Transverse colon (tissue), 4 donors: ENCODE measurements at regions not wholly inside any gene's neighbourhood (a gene's known extent, or its start where the extent isn't known, plus 50 kb on each side); places are given as distances from the start of the nearest gene placed in this dataset.

Experiments
- DNase-seq: peaks from one replicate; pipeline ENCODE4 v3.0.0-alpha.2; 2019
- H3K27ac ChIP-seq, 4 donors: fragments of 200-600 bp; sonication (generic); 2 replicates each; pipeline ENCODE4 v1.5.1; 2016 to 2018; ENCODE audit warnings: inconsistent platforms in 4 of 4
- H3K27me3 ChIP-seq: fragments of 200-600 bp; sonication (generic); 2 replicates; pipeline ENCODE4 v1.5.1; 2017; ENCODE audit warnings: inconsistent platforms
- H3K36me3 ChIP-seq, 4 donors: fragments of 200-600 bp; sonication (generic); 2 replicates each; pipeline ENCODE4 v1.5.1; 2017 to 2019; ENCODE audit warnings: inconsistent platforms in 4 of 4
- H3K4me1 ChIP-seq, 4 donors: fragments of 200-600 bp; sonication (generic); 2 replicates each; pipeline ENCODE4 v1.5.1; 2017 to 2020; ENCODE audit warnings: inconsistent platforms in 4 of 4
- H3K4me3 ChIP-seq, 4 donors: fragments of 200-600 bp; sonication (generic); 1 replicate in 1 of 4; 2 replicates in 3 of 4; pipeline versions ENCODE4 v1.5.1 to v1.6.1; 2017 to 2019; ENCODE audit warnings: inconsistent platforms in 4 of 4
- H3K9me3 ChIP-seq, 2 donors: fragments of 200-600 bp; sonication (generic); 2 replicates each; pipeline ENCODE4 v1.5.1; 2017 to 2019; ENCODE audit warnings: inconsistent platforms in 2 of 2
- CTCF ChIP-seq, 5 experiments: fragments of 200-600 bp in 3 of 5; fragments of 450-650 bp in 2 of 5; sonication (generic) in 3 of 5; IDR thresholded peaks; 1 replicate in 2 of 5; 2 replicates in 3 of 5; pipeline ENCODE4 v1.5.1; 2016 to 2017; ENCODE audit warnings: antibody characterized with exemption in 5 of 5, inconsistent platforms in 3 of 5, mild to moderate bottlenecking in 2 of 5, moderate library complexity in 1 of 5
- EP300 ChIP-seq: sonication (generic); formaldehyde crosslinking; IDR thresholded peaks from one replicate; pipeline ENCODE4 v1.6.1; 2017; ENCODE audit warnings: antibody characterized with exemption, low read depth
- POLR2A ChIP-seq: fragments of 450-650 bp; IDR thresholded peaks from one replicate; pipeline ENCODE4 v1.6.1; 2016; ENCODE audit warnings: antibody characterized with exemption, mild to moderate bottlenecking, moderate library complexity
- POLR2AphosphoS5 ChIP-seq, 3 donors: sonication (generic); formaldehyde crosslinking; IDR thresholded peaks; one replicate each; pipeline ENCODE4 v1.6.1; 2016; ENCODE audit warnings: antibody characterized with exemption in 3 of 3
- WGBS, 2 donors: methylation state at CpG; one replicate each; pipeline ENCODE4 v1.1.5; 2018; ENCODE audit warnings: low coverage in 1 of 2; 5-methylcytosine and 5-hydroxymethylcytosine counted together
- in situ Hi-C, 4 donors: fragments of 200-750 bp; cut with MboI; loops; one replicate each; pipeline versions ENCODE4 v1.15.0 to v1.15.1; 2017; ENCODE audit warnings: low sequenced_read_pairs in 3 of 4, low pct_ligation_motif_present in 1 of 4, low pct_unique_long_range_greater_than_20kb in 1 of 4
- intact Hi-C: fragments of 100-400 bp; cut with DNase I; formaldehyde crosslinking; loops from one replicate; pipeline ENCODE4 v1.15.1; 2023; ENCODE audit warnings: low total_unique reads

GRCh38 chr2:228549441-228550007, 368.0 kb upstream of the SPHKAP start:
- Histone ChIP-seq H3K27me3 (no peaks in the 10 kb centered on the region), H3K36me3 (no peaks in the 10 kb centered on the region), H3K4me3 (no peak overlapping the region), H3K9me3 (no peaks in the 10 kb centered on the region), H3K4me1 (no peaks in the 10 kb centered on the region), H3K27ac (no peak overlapping the region)
- TF ChIP-seq POLR2AphosphoS5 (IDR thresholded peaks at IDR 0.05) (no peak), POLR2A (no peak), CTCF (IDR thresholded peaks at IDR 0.05) (no peak), EP300 (no peak)
- 78 to 96% methylated on average over 4 to 7 of the region's 7 CpGs for WGBS, 2 donors
- in situ Hi-C loops: no loop called here
- DNase-seq: no peak
- intact Hi-C loops: no loop called here

GRCh38 chr2:228548230-228548629, 366.7 kb upstream of the SPHKAP start:
- H3K4me1 ChIP-seq: no peaks in the 10 kb centered on the region
- no peak overlapping the region for H3K27ac ChIP-seq
- H3K4me3 ChIP-seq: no peak overlapping the region
- 81 to 88% methylated on average over 1 of the region's 1 CpG for WGBS, 2 donors
- intact Hi-C loops (no loop called here), in situ Hi-C loops (no loop called here)
- H3K27me3 ChIP-seq: no peaks in the 10 kb centered on the region
- H3K9me3 ChIP-seq: no peaks in the 10 kb centered on the region
- TF ChIP-seq POLR2A: no peak
- no peak for TF ChIP-seq EP300
- TF ChIP-seq CTCF (IDR thresholded peaks at IDR 0.05): no peak
- no peak for TF ChIP-seq POLR2AphosphoS5 (IDR thresholded peaks at IDR 0.05)
- DNase-seq: no peak
- H3K36me3 ChIP-seq: no peaks in the 10 kb centered on the region

GRCh38 chr2:228545748-228546145, 364.3 kb upstream of the SPHKAP start:
- H3K9me3 ChIP-seq: no peaks in the 10 kb centered on the region
- no peaks in the 10 kb centered on the region for H3K36me3 ChIP-seq
- 56 to 69% methylated on average over 1 to 2 of the region's 2 CpGs for WGBS, 2 donors
- H3K4me1 ChIP-seq: no peaks in the 10 kb centered on the region
- H3K4me3 ChIP-seq: no peak overlapping the region
- H3K27ac ChIP-seq: no peak overlapping the region
- TF ChIP-seq POLR2A (no peak), EP300 (no peak), POLR2AphosphoS5 (IDR thresholded peaks at IDR 0.05) (no peak), CTCF (IDR thresholded peaks at IDR 0.05) (no peak)
- no peaks in the 10 kb centered on the region for H3K27me3 ChIP-seq
- intact Hi-C loops: no loop called here
- no peak for DNase-seq
- in situ Hi-C loops: no loop called here

- no peak overlapping the region for H3K27ac ChIP-seq
- no peak overlapping the region for H3K4me3 ChIP-seq
- 70 to 76% methylated on average over 4 of the region's 4 CpGs for WGBS, 2 donors
- no peaks in the 10 kb centered on the region for H3K36me3 ChIP-seq
- no peak for DNase-seq
- intact Hi-C loops (no loop called here), in situ Hi-C loops (no loop called here)
- no peaks in the 10 kb centered on the region for H3K27me3 ChIP-seq
- TF ChIP-seq EP300 (no peak), POLR2AphosphoS5 (IDR thresholded peaks at IDR 0.05) (no peak), POLR2A (no peak), CTCF (IDR thresholded peaks at IDR 0.05) (no peak)
- H3K9me3 ChIP-seq: no peaks in the 10 kb centered on the region
- H3K4me1 ChIP-seq: no peaks in the 10 kb centered on the region
These were observed 363.7 kb upstream of the SPHKAP start for GRCh38 chr2:228545041-228545747.
